GM23338 (cell line): ENCODE measurements at regions not wholly inside any gene's neighbourhood (a gene's known extent, or its start where the extent isn't known, plus 50 kb on each side); places are given as distances from the start of the nearest gene placed in this dataset.

ENCODE experiments used
- ATAC-seq: fragments of 200-7000 bp; cut with Tn5 transposase; 3 replicates; pipeline ENCODE4 v1.9.1; 2020
- DNase-seq: peaks from one replicate; pipeline ENCODE4 v3.0.0-alpha.2; 2015; ENCODE audit warnings: low spot score
- H2AFZ ChIP-seq: fragments of 200-600 bp; sonication (generic); 2 replicates; pipeline ENCODE4 v1.8.0; 2016; ENCODE audit warnings: antibody characterized with exemption, mild to moderate bottlenecking, moderate library complexity
- H3F3A ChIP-seq: fragments of 200-600 bp; sonication (generic); replicated peaks from 2 replicates; pipeline ENCODE4 v1.8.0; 2017; ENCODE audit warnings: antibody characterized with exemption, mixed run types, low read depth
- H3K27ac ChIP-seq: fragments of 200-600 bp; sonication (generic); 2 replicates; pipeline ENCODE4 v1.6.1; 2016; ENCODE audit warnings: low read depth
- H3K27me3 ChIP-seq: fragments of 200-600 bp; sonication (generic); 2 replicates; pipeline ENCODE4 v1.8.0; 2016; ENCODE audit warnings: mild to moderate bottlenecking, mixed run types, moderate library complexity; ENCODE audit not compliant: insufficient read depth
- H3K36me3 ChIP-seq: fragments of 200-600 bp; sonication (generic); 2 replicates; pipeline ENCODE4 v1.8.0; 2016; ENCODE audit warnings: mild to moderate bottlenecking; ENCODE audit not compliant: insufficient read depth
- H3K4me1 ChIP-seq: fragments of 200-600 bp; sonication (generic); 2 replicates; pipeline ENCODE4 v1.8.0; 2016; ENCODE audit warnings: mild to moderate bottlenecking, moderate library complexity; ENCODE audit not compliant: insufficient read depth
- H3K4me2 ChIP-seq: fragments of 200-600 bp; sonication (generic); 2 replicates; pipeline ENCODE4 v1.7.1; 2017; ENCODE audit warnings: mixed run types
- H3K4me3 ChIP-seq: fragments of 200-600 bp; sonication (generic); 2 replicates; pipeline ENCODE4 v1.6.1; 2016; ENCODE audit warnings: mixed run types
- H3K79me2 ChIP-seq: fragments of 200-600 bp; sonication (generic); replicated peaks from 2 replicates; pipeline ENCODE4 v1.8.0; 2017; ENCODE audit warnings: mild to moderate bottlenecking; ENCODE audit not compliant: insufficient read depth
- H3K9me2 ChIP-seq: fragments of 200-600 bp; sonication (generic); 2 replicates; pipeline ENCODE4 v1.8.0; 2017; ENCODE audit not compliant: insufficient read depth
- H4K20me1 ChIP-seq: fragments of 200-600 bp; sonication (generic); replicated peaks from 2 replicates; pipeline ENCODE4 v1.8.0; 2017; ENCODE audit warnings: mild to moderate bottlenecking; ENCODE audit not compliant: insufficient read depth
- H3K27ac Mint-ChIP-seq: 2 replicates; pipeline ENCODE4 v1.8.0; 2020; ENCODE audit warnings: inconsistent platforms, mild to moderate bottlenecking, moderate library complexity, mixed read lengths
- H3K27me3 Mint-ChIP-seq: 3 replicates; pipeline ENCODE4 v1.8.0; 2022; ENCODE audit warnings: low read depth, mild to moderate bottlenecking, moderate library complexity, mixed read lengths, inconsistent platforms; ENCODE audit not compliant: insufficient read depth, poor library complexity
- H3K36me3 Mint-ChIP-seq: 3 replicates; pipeline ENCODE4 v1.8.0; 2021; ENCODE audit warnings: low read depth, mild to moderate bottlenecking, inconsistent platforms, moderate library complexity, mixed read lengths
- H3K4me1 Mint-ChIP-seq: 3 replicates; pipeline ENCODE4 v1.8.0; 2020; ENCODE audit warnings: mild to moderate bottlenecking, inconsistent platforms, mixed read lengths
- H3K4me3 Mint-ChIP-seq: 3 replicates; pipeline ENCODE4 v1.8.0; 2021; ENCODE audit warnings: moderate library complexity, mild to moderate bottlenecking, inconsistent platforms, mixed read lengths
- H3K9me3 Mint-ChIP-seq: 3 replicates; pipeline ENCODE4 v1.8.0; 2020; ENCODE audit warnings: moderate library complexity, mild to moderate bottlenecking, inconsistent platforms, mixed read lengths
- CREB1 ChIP-seq: fragments of 250-450 bp; sonication (Bioruptor Pico); IDR thresholded peaks from 2 replicates; pipeline ENCODE4 v1.5.0; 2020; ENCODE audit warnings: low read depth, mild to moderate bottlenecking, moderate library complexity
- CTCF ChIP-seq, 2 experiments: fragments of 200-600 bp in 1 of 2; sonication (generic) in 1 of 2; conservative IDR thresholded peaks; 2 replicates each; pipeline versions ENCODE4 v1.5.1 to v1.6.1; 2016 to 2017; ENCODE audit warnings: antibody characterized with exemption in 2 of 2, low read depth in 2 of 2, mild to moderate bottlenecking in 2 of 2, moderate library complexity in 1 of 2
- EZH2 ChIP-seq: fragments of 200-600 bp; sonication (generic); IDR thresholded peaks from one replicate; pipeline ENCODE4 v1.8.0; 2017; ENCODE audit warnings: antibody characterized with exemption, mild to moderate bottlenecking, low read depth; ENCODE audit not compliant: unreplicated experiment
- EZH2phosphoT487 ChIP-seq: fragments of 200-600 bp; sonication (generic); IDR thresholded peaks from one replicate; pipeline ENCODE4 v1.8.1; 2018; ENCODE audit warnings: antibody characterized with exemption; ENCODE audit not compliant: unreplicated experiment
- JUNB ChIP-seq: IDR thresholded peaks from one replicate; pipeline ENCODE4 v1.6.1; 2016; ENCODE audit warnings: antibody characterized with exemption; ENCODE audit not compliant: unreplicated experiment
- NANOG ChIP-seq: IDR thresholded peaks from 2 replicates; pipeline ENCODE4 v1.6.1; 2016; ENCODE audit warnings: antibody characterized with exemption, borderline replicate concordance
- POLR2AphosphoS5 ChIP-seq: IDR thresholded peaks from 2 replicates; pipeline ENCODE4 v1.6.1; 2016; ENCODE audit warnings: antibody characterized with exemption, low read depth
- STAT1 ChIP-seq: IDR thresholded peaks from one replicate; pipeline ENCODE4 v1.6.1; 2016; ENCODE audit warnings: antibody characterized with exemption; ENCODE audit not compliant: unreplicated experiment
- ZNF114 ChIP-seq: fragments of 250-450 bp; sonication (Bioruptor Pico); IDR thresholded peaks from 2 replicates; pipeline ENCODE4 v1.5.0; 2020; ENCODE audit warnings: mild to moderate bottlenecking, moderate library complexity
- ZNF331 ChIP-seq: fragments of 250-450 bp; sonication (Bioruptor Pico); IDR thresholded peaks from 2 replicates; pipeline ENCODE4 v1.5.0; 2020; ENCODE audit warnings: low read depth, mild to moderate bottlenecking, moderate library complexity
- ZNF462 ChIP-seq: fragments of 250-450 bp; sonication (Bioruptor Pico); IDR thresholded peaks from 2 replicates; pipeline ENCODE4 v1.5.0; 2020; ENCODE audit warnings: mild to moderate bottlenecking, moderate library complexity

GRCh38 chr11:27233654-27234042 is 129.4 kb downstream of the CCDC34 start:
- TF ChIP-seq EZH2phosphoT487 (no peak), STAT1 (no peak), EZH2 (no peak), POLR2AphosphoS5 (no peak), ZNF331 (no peak), NANOG (no peak), CREB1 (CRISPR knock-in tag) (no peak), JUNB (no peak), CTCF (conservative IDR thresholded peaks at IDR 0.05; ENCODE audit: low read depth in 2 of 2) (no peak)
- no peak for DNase-seq
- H3K4me2 ChIP-seq, result no peak overlapping the region
- H3K4me1 Mint-ChIP-seq, result peaks cover 19% of the 10 kb centered on the region
- no peaks in the 10 kb centered on the region for H4K20me1 ChIP-seq
- H3K36me3 ChIP-seq, result no peaks in the 10 kb centered on the region
- H3K27ac ChIP-seq, result no peak overlapping the region
- H3K9me3 Mint-ChIP-seq, result no peaks in the 10 kb centered on the region
- no peaks in the 10 kb centered on the region for H3K36me3 Mint-ChIP-seq
- no peak overlapping the region for H3K4me3 Mint-ChIP-seq
- H2AFZ ChIP-seq, result peak overlapping the region; percentile 96; the same call in 1 of the 2 replicates
- H3K27ac Mint-ChIP-seq, result 0 out of 2 replicates have a peak overlapping the region, but pooled peaks have one; percentile 23
- peaks cover 4% of the 10 kb centered on the region for H3K4me1 ChIP-seq
- H3K4me3 ChIP-seq, result no peak overlapping the region
- H3K79me2 ChIP-seq, result no peaks in the 10 kb centered on the region
- no peaks in the 10 kb centered on the region for H3K27me3 ChIP-seq
- no peaks in the 10 kb centered on the region for H3K27me3 Mint-ChIP-seq
- no peaks in the 10 kb centered on the region for H3F3A ChIP-seq
- no peaks in the 10 kb centered on the region; the same call in 1 of the 2 replicates for H3K9me2 ChIP-seq
- ATAC-seq, result no peak

GRCh38 chr11:27231530-27231929 is 131.5 kb downstream of the CCDC34 start:
- no peaks in the 10 kb centered on the region for H3K36me3 ChIP-seq
- H3K27me3 ChIP-seq, result no peaks in the 10 kb centered on the region
- Mint-ChIP-seq H3K4me3 (no peak overlapping the region), H3K4me1 (peaks cover 33% of the 10 kb centered on the region), H3K27me3 (no peaks in the 10 kb centered on the region), H3K9me3 (no peaks in the 10 kb centered on the region), H3K27ac (no peak overlapping the region), H3K36me3 (no peaks in the 10 kb centered on the region)
- H3K27ac ChIP-seq, result no peak overlapping the region
- no peaks in the 10 kb centered on the region for H4K20me1 ChIP-seq
- no peak overlapping the region for H3K4me3 ChIP-seq
- H3K9me2 ChIP-seq, result no peaks in the 10 kb centered on the region; the same call in 1 of the 2 replicates
- H3F3A ChIP-seq, result no peaks in the 10 kb centered on the region
- DNase-seq (no peak), ATAC-seq (peak; percentile 42; the same call in 1 of the 3 replicates)
- peaks cover 12% of the 10 kb centered on the region for H3K4me1 ChIP-seq
- peak overlapping the region; percentile 61 for H2AFZ ChIP-seq
- no peaks in the 10 kb centered on the region for H3K79me2 ChIP-seq
- no peak overlapping the region for H3K4me2 ChIP-seq
- TF ChIP-seq CTCF (conservative IDR thresholded peaks at IDR 0.05; ENCODE audit: low read depth in 2 of 2), result no peak
- no peak for TF ChIP-seq ZNF331
- TF ChIP-seq ZNF114 (CRISPR knock-in tag), result no peak
- TF ChIP-seq POLR2AphosphoS5, result no peak
- TF ChIP-seq ZNF462 (CRISPR knock-in tag), result no peak
